ENCODE measurements at regions not wholly inside any gene's neighbourhood (a gene's known extent, or its start where the extent isn't known, plus 50 kb on each side); places are given as distances from the start of the nearest gene placed in this dataset.

GRCh38 chr7:25792586-25792985 is 359.4 kb upstream of the NFE2L3 start:
- no peak overlapping the region for H3K4me2 ChIP-seq (ENCODE audit: extremely low read depth, insufficient read depth, low read length)
- no peak overlapping the region for H3K4me3 ChIP-seq (replicated peaks in 1 of 4; ENCODE audit: control extremely low read depth in 1 of 4, insufficient read depth in 1 of 4, low read depth in 3 of 4, low read length in 4 of 4)
- no peak overlapping the region for H3K27ac ChIP-seq (ENCODE audit: insufficient read depth, low read length)
- no peaks in the 10 kb centered on the region for H3K36me3 ChIP-seq (ENCODE audit: control insufficient read depth, insufficient read depth, low read length)
- no peak overlapping the region for H2AFZ ChIP-seq (ENCODE audit: low read length)
- no peaks in the 10 kb centered on the region for H3K4me1 ChIP-seq (ENCODE audit: control insufficient read depth, extremely low read depth, insufficient read depth, low read length)
- H3K9ac ChIP-seq (ENCODE audit: insufficient read depth, low read length): no peak overlapping the region
- no peaks in the 10 kb centered on the region for H3K79me2 ChIP-seq (ENCODE audit: control insufficient read depth, insufficient read depth, low read length)
- no peaks in the 10 kb centered on the region for H3K27me3 ChIP-seq (ENCODE audit: control insufficient read depth, insufficient read depth, low read length)
- TF ChIP-seq CTCF (conservative IDR thresholded peaks at IDR 0.05 in 1 of 2, IDR thresholded peaks at IDR 0.05 in 1 of 2; ENCODE audit: low read depth in 1 of 2, low read length in 2 of 2) (no peak), EZH2 (IDR thresholded peaks at IDR 0.05; ENCODE audit: low read length, missing control alignments) (no peak)
- H3K9me3 ChIP-seq (ENCODE audit: control insufficient read depth, insufficient read depth, low read depth, low read length): no peaks in the 10 kb centered on the region
- no peak for DNase-seq (ENCODE audit: low read depth in 2 of 2)
- no peaks in the 10 kb centered on the region for H4K20me1 ChIP-seq (ENCODE audit: control insufficient read depth, extremely low read depth, insufficient read depth, low read length)

- peak; percentile 18 to 83 for DNase-seq (ENCODE audit: low read depth in 2 of 2)
- peak overlapping the region; percentile 67 for H3K4me2 ChIP-seq (ENCODE audit: extremely low read depth, insufficient read depth, low read length)
Observed at GRCh38 chr7:25795824-25796235, 356.2 kb upstream of the NFE2L3 start.

GRCh38 chr7:25798344-25798743 is 353.7 kb upstream of the NFE2L3 start:
- no peaks in the 10 kb centered on the region for H3K27me3 ChIP-seq (ENCODE audit: control insufficient read depth, insufficient read depth, low read length)
- no peak overlapping the region for H2AFZ ChIP-seq (ENCODE audit: low read length)
- no peaks in the 10 kb centered on the region for H3K9me3 ChIP-seq (ENCODE audit: control insufficient read depth, insufficient read depth, low read depth, low read length)
- no peak overlapping the region for H3K27ac ChIP-seq (ENCODE audit: insufficient read depth, low read length)
- no peak for DNase-seq (ENCODE audit: low read depth in 2 of 2)
- H3K36me3 ChIP-seq (ENCODE audit: control insufficient read depth, insufficient read depth, low read length): no peaks in the 10 kb centered on the region
- no peaks in the 10 kb centered on the region for H4K20me1 ChIP-seq (ENCODE audit: control insufficient read depth, extremely low read depth, insufficient read depth, low read length)
- H3K79me2 ChIP-seq (ENCODE audit: control insufficient read depth, insufficient read depth, low read length): no peaks in the 10 kb centered on the region
- H3K4me2 ChIP-seq (ENCODE audit: extremely low read depth, insufficient read depth, low read length): no peak overlapping the region
- no peak for TF ChIP-seq CTCF (conservative IDR thresholded peaks at IDR 0.05 in 1 of 2, IDR thresholded peaks at IDR 0.05 in 1 of 2; ENCODE audit: low read depth in 1 of 2, low read length in 2 of 2)
- no peak for TF ChIP-seq EZH2 (IDR thresholded peaks at IDR 0.05; ENCODE audit: low read length, missing control alignments)
- H3K9ac ChIP-seq (ENCODE audit: insufficient read depth, low read length): no peak overlapping the region
- no peak overlapping the region for H3K4me3 ChIP-seq (replicated peaks in 1 of 4; ENCODE audit: control extremely low read depth in 1 of 4, insufficient read depth in 1 of 4, low read depth in 3 of 4, low read length in 4 of 4)
- no peaks in the 10 kb centered on the region for H3K4me1 ChIP-seq (ENCODE audit: control insufficient read depth, extremely low read depth, insufficient read depth, low read length)

More at GRCh38 chr7:25795824-25796235, 356.2 kb upstream of the NFE2L3 start:
- H2AFZ ChIP-seq (ENCODE audit: low read length): peak overlapping the region; percentile 42
- no peaks in the 10 kb centered on the region for H4K20me1 ChIP-seq (ENCODE audit: control insufficient read depth, extremely low read depth, insufficient read depth, low read length)
- TF ChIP-seq EZH2 (IDR thresholded peaks at IDR 0.05; ENCODE audit: low read length, missing control alignments) (no peak), CTCF (conservative IDR thresholded peaks at IDR 0.05 in 1 of 2, IDR thresholded peaks at IDR 0.05 in 1 of 2; ENCODE audit: low read depth in 1 of 2, low read length in 2 of 2) (no peak)
- peak overlapping the region in 2 of 4 experiments; percentile 21 to 22 for H3K4me3 ChIP-seq (replicated peaks in 1 of 4; ENCODE audit: control extremely low read depth in 1 of 4, insufficient read depth in 1 of 4, low read depth in 3 of 4, low read length in 4 of 4)
- H3K36me3 ChIP-seq (ENCODE audit: control insufficient read depth, insufficient read depth, low read length): no peaks in the 10 kb centered on the region
- H3K9me3 ChIP-seq (ENCODE audit: control insufficient read depth, insufficient read depth, low read depth, low read length): no peaks in the 10 kb centered on the region
- H3K79me2 ChIP-seq (ENCODE audit: control insufficient read depth, insufficient read depth, low read length): no peaks in the 10 kb centered on the region
- H3K4me1 ChIP-seq (ENCODE audit: control insufficient read depth, extremely low read depth, insufficient read depth, low read length): no peaks in the 10 kb centered on the region
- no peak overlapping the region for H3K27ac ChIP-seq (ENCODE audit: insufficient read depth, low read length)
- H3K9ac ChIP-seq (ENCODE audit: insufficient read depth, low read length): no peak overlapping the region
- H3K27me3 ChIP-seq (ENCODE audit: control insufficient read depth, insufficient read depth, low read length): no peaks in the 10 kb centered on the region
